ENCODE measurements at regions not wholly inside any gene's neighbourhood (a gene's known extent, or its start where the extent isn't known, plus 50 kb on each side); places are given as distances from the start of the nearest gene placed in this dataset.

DNA sequence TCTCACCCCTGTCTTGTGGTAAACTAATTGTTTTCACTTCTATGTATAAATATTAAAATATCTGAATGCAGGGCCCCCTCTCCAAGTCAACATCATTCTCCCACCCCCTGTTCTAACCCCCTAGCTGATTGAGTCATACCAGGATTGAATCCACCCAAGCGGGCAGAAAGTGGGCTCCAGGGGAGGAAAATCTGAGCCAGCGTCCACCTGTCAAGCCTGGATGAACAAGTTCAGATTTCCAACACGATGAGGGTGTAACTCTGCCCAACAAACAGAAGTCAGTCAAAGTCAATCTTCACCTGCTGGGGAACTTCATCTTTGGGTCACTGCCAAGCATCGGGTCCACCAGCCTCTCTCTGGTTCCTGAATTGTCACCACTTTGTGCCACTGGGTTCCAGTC lies 162.9 kb upstream of the CELF2 start:
- DNase-seq (ENCODE audit: low read depth in 2 of 3, low spot score in 2 of 3): no peak

DNA sequence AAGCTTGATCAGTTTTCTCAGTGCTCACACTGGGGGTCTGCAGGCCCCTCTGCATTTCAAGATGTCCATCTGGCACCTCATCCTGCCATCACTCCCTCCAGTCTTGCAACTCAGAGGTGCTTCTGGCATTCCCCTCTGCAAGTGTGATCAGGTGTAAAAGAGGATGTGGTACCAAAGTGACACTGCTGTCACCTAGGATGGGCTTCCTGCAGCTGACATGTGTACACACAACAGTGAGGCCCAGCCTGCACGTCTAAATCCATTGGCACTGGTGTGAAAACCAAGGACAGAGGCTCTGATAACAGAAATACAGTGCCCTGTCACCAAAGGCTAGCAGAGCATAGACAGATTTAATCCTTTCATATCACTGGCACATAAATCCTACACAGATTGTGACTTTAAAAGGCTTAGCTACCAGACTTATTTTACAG lies 162.5 kb upstream of the CELF2 start:
- no peak for DNase-seq (ENCODE audit: low read depth in 2 of 3, low spot score in 2 of 3)

DNA sequence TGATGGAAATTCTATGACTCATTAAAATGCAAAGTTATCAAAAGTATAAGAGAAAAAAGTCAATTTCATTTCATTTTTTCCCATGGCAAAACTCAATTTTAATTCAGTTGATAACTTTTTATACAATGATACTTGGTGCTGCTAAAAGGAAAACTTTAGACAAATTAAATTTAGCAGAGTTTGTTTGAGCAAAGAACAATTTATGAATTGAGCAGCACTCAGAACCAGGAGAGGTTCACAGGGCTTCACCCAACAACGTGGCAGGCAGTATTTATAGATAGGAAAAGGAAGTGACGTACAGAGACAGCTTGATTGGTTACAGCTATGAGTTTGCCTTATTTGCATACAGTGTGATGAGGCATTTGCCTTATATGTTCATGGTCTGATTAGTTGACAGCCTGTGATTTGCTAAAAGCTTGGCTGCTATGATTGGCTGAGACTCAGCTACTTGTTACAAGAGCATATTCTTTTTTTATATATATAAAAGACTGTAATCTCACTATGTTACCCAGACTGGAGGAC lies 157.2 kb upstream of the CELF2 start:
- DNase-seq (ENCODE audit: low read depth in 2 of 3, low spot score in 2 of 3): no peak

DNA sequence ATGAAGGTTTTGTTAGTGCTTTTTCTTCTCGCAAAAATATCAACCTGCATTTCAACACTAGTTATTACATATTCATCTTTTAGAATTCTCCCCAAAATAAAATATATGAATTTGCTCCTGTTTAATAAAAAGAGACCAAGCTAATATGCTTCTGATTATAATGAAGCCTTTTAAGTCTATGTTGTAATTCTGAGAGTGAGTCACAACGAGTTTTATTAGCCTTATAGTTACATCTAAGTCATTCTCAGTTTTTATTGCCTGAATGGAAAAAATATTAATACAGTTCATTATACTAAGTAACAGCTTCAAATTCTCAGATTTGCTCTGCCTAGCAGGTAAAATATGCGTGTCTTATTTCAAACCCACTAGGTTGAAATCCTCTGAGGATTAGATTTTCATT lies 152.4 kb upstream of the CELF2 start:
- no peak for DNase-seq (ENCODE audit: low read depth in 2 of 3, low spot score in 2 of 3)

DNA sequence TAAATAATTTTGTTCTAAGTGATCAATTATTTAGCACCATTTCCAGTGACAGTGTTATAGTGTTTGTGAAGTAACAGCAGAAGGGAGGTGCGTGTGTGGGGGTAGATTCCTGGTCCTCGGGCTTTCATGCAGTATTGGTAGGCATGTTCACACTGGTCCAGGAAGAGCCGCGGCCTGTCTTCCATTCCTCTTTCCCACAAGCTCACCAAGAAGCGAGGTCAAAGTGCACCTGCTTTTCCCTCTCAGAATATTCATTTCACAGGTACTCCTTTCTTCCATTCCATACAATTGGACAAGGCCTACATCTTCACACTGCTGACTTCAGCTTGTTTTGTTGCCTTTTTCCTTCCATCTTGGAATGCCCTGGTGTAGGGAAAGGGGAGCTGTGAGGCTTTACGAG lies 151.8 kb upstream of the CELF2 start:
- no peak for DNase-seq (ENCODE audit: low read depth in 2 of 3, low spot score in 2 of 3)

DNA sequence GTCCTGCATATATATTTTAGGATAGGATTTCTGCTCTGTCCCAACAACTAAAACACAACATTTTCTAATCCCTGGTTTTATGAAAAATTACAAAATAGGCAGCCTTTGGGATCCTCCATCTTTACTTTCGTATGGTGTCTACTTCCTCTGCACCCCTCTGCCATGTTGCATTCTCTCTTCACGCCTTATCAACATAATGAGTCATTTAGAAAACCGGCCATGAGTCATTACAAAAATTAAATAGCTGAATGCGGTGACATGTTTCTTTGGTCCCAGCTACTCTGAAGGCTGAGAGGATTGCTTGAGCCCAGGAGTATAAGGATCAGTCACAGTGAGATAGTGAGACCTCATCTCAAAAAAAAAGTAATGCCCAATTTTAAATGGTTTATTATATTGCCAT lies 148.1 kb upstream of the CELF2 start:
- no peak for DNase-seq (ENCODE audit: low read depth in 2 of 3, low spot score in 2 of 3)

DNA sequence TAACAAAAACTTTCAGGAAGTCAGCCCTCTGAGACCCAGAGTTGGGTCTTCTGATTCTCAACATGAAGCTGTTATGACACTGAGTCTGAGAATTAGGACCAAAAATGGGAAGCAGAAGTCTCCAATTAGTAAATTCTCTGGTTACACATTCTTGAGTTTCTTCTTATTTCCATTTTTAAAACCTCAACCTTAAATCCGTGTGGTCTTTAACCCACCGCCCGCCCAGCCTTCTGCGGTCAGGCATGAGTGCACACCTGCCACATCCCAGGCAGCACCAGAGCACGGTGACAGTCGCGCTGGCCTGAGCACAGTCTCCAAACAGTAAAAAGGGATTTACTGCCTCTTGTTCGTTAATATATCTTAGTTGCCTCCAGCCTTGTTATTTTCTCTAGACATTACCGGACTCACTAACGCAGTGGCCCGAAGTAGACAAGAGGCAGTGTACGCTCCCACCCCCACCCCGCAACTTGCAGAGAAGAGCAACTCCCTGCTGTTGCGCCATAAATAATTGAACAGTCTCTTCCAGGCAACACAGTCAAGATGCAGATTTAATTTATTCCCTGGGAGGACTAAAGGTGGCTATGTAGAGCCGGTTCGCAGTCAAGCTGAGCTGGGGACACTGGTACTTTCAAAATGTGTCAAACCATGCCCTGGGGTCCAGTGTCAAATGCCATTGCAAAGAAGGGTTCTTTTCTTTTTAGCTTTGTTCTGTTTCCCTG lies 147.0 kb upstream of the CELF2 start:
- DNase-seq (ENCODE audit: low read depth in 2 of 3, low spot score in 2 of 3): no peak

DNA sequence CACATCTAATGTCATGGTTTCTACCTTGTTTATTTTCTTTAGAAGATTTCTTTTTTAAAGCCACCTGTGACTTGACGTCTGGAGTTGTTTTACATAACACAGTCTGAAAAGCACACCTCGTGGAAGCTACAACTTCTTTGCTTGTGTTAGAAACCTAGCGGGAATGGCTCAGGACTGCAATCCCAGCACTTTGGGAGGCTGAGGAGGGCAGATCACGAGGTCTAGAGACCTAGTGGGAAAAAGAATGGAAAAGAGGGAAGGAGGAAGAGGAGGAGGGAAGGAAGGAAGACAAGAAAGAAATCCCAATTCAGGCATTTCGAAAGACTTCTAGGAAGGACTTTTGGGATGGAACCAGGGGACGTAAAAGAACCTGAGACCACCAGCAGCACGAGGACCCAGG lies 146.3 kb upstream of the CELF2 start:
- DNase-seq (ENCODE audit: low read depth in 2 of 3, low spot score in 2 of 3): no peak

DNA sequence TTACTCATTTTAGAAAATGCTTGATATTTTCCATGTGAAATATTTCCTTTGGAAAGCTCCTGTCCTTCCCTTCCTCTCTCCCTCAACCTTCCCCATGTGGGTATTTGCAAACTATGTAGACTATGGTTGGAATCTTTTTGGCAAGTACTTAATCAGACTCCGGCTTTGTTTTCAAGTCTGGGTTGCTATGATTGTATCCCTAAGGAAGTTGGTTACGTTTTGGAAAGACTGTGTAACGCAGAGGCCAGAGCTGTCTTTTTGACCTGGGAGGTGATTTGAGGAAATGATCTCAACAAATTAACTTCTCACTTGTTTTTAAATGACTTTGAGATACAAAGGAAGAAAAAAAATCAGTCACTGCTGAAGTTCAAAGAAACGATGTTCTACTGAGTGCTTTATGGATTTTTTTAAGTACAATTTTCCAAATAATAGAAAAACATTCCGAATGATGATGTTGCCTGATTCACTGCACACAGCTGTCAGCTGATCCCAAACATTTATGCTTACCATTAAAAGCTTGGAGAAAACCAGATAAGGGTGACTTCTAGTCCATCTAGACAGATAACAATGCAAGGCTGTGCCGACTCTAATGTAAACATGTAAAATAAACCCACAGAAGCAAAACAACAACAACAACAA lies 145.5 kb upstream of the CELF2 start:
- no peak for DNase-seq (ENCODE audit: low read depth in 2 of 3, low spot score in 2 of 3)

DNA sequence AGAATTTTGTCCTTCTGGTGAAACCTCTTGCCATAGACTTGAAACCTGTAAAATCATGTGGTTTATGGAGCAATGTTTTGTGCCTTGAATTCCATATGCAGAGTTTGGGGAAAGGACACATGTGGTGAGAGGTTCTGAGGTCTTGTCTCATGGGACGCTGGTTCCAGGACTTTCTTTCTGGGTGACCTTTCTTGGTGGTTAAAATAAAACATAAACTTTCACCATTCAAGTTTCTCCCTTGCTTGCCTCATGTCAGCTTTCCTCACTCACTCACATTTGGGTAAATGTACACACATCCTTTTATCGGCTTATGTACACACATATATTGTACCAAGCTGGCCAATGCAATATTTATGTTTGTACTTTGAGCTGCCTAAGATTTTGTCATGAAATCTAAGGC lies 144.9 kb upstream of the CELF2 start:
- no peak for DNase-seq (ENCODE audit: low read depth in 2 of 3, low spot score in 2 of 3)

DNA sequence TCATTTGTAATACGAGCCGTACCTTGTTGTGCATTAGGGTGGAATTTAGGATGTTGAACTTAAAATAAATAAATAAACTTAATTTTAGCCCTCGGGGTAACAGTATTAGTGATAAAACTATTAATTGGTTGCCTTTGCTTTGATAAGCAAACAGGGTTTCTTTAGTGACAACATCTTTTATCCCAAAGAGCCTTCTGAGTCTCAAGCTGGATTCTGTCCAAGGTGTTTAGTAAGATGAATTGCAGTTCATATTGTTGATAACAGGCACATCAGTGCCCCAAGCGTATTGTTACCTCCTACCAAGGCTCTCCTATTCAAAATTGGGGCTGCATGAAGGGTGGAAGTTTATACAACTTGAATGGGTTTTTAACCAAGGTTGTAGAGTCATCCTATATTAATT lies 144.4 kb upstream of the CELF2 start:
- DNase-seq (ENCODE audit: low read depth in 2 of 3, low spot score in 2 of 3): no peak

DNA sequence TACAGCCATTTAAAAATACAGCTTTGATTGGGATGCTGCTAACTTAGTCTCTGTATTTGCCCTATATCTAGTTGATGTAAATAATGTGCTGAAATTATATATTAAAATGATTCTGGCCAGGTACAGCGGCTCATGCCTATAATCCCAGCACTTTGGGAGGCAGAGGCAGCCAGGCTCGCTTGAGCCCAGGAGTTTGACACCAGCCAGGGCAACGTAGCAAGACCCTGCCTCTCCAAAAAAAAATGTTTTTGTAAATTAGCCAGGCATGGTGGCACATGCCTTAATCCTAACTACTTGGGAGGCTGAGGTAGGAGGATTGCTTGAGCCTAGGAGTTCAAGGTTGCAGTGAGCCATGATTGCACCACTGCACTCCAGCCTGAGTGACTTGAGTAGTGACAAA lies 143.8 kb upstream of the CELF2 start:
- DNase-seq (ENCODE audit: low read depth in 2 of 3, low spot score in 2 of 3): no peak

DNA sequence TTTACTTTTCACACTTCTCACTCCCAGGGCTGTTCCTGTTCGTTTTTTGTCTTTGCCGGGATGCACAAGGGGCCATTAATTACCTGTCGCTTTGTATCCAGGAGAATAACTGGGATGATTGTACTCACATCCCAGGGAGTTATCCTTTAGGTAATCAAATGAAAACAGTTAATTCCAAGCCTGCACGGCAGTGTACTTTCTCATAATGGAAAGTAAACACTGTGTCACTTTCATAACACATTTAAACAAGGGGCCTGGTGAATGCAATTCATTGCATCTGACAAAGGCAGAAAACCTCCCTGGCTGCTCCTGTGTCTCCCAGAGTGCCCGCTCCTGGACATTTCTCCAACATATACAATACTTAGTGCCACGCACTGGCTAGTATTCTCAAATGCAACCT lies 138.7 kb upstream of the CELF2 start:
- no peak for DNase-seq (ENCODE audit: low read depth in 2 of 3, low spot score in 2 of 3)

DNA sequence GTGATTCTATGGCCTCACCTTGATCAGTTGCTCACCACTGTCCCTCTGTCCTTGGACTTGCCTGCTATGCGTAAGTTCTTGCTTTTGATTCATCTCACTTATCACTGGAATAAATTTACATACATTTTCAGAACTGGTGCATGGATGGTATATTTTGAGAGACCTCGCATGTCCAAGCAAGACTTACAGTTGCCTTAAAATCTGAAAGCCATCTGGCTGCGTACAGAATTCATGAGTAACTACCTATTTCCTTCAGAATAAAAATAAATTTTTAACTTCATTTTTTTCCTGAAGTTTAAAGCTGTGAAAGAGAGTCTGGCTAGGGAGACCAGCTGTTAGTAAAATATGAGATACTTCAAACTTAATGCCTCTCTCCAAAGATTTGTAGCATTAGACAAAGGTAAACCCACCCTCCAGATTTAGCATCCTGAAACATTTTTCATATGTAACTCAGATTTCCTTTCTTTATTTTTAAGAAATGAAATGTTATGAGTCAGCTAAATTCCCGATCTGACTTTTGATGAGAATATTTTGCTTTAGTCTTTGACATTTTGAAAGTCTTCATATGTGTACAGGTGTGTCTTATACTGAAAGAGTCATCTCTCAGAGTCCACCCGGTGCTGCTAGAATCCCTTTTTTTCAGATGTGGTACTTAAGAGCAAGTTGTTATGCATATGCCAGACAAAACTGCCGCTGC lies 136.4 kb upstream of the CELF2 start:
- no peak for DNase-seq (ENCODE audit: low read depth in 2 of 3, low spot score in 2 of 3)

DNA sequence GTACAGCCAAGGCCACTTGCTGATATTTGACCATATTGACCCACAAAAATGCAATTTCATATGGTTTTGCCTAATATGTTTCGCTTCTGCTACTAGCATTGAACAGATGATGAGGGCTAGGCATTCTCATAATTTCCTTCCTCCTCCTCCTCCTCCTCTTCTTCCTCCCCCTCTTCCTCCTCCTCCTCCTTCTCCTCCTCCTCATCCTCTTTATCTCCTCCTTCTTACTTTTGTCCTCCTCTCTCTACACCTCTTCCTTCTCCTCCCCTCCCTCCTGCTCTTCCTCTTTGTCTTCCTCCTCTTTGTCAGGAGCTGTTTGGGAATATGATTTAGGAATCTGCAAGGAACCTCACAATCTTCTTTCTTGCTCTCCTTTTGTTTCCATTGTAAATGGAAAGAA lies 133.9 kb upstream of the CELF2 start:
- no peak for DNase-seq (ENCODE audit: low read depth in 2 of 3, low spot score in 2 of 3)

DNA sequence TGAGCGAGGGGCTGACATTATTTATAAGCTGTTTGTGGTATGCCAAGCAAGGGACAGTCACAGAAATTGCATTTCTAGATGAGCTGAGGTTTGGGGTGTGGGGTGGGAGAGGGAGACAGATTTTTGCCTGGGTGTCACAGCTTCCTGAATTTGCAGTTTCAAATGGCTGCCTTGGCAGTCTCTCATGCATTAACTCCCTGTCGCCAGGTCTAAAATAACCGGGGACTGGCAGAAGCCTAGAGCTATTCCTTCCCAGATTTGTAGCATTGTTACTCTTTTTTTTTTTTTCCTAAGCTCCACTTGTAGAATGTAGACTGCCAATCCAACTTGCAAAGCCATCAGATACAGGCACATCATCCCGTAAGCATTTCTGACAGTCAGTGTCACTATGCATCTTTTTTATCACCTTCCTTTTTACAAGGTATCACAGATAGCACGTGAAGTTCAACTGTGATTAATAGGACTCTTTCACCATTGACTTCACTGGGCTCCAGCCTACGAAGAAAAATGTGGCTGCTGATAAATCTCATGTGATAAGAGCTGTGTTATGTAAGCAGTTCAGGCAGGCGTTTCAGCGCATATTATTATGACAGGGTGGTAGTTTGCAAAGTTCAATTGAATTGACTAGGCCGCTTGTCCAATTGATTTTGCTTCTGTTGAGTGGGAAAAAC lies 130.7 kb upstream of the CELF2 start:
- DNase-seq (ENCODE audit: low read depth in 2 of 3, low spot score in 2 of 3): no peak

DNA sequence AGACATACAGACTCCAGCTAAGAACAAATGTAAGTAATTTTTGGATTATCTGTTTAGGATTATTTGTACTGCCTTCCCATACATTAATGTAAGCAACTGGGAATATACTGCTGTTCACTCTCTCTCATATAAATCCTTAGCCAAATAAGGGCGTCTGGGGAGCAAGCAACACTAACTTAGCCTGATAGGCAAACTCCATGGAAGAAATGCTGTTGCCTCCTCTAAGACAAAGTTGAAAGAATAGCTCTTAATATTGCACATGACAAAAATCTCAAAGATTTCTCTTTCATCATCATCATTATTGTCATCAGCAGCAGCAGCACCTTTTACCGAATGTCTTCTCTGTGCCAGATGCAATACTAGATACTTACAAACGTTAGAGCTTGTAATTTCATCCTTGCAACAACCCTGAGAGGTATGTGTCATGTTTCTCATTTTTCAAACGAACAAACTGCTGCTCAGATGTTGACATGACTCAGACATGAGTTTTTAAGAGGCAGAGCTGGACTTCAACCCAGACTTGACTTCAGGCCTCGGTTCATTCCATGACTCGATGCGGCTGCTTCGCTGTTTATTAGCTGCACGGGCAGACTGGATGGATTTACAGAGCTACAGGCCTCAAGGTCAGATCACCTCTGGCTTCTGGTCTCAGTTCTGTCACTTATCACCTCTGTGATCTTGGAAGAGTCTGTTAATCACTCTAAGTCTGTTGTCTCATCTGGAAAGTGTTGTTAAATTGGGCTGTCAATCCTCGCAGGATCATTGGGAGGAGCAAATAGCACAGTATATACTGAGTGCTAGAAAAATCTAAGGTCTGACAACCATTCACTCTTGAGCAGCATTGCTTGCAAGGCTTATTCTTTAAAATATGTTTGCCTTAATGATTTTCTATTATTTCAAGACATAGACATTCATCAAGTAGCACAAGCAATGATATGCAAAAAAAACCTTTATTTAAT lies 126.3 kb upstream of the CELF2 start:
- DNase-seq (ENCODE audit: low read depth in 2 of 3, low spot score in 2 of 3): no peak

DNA sequence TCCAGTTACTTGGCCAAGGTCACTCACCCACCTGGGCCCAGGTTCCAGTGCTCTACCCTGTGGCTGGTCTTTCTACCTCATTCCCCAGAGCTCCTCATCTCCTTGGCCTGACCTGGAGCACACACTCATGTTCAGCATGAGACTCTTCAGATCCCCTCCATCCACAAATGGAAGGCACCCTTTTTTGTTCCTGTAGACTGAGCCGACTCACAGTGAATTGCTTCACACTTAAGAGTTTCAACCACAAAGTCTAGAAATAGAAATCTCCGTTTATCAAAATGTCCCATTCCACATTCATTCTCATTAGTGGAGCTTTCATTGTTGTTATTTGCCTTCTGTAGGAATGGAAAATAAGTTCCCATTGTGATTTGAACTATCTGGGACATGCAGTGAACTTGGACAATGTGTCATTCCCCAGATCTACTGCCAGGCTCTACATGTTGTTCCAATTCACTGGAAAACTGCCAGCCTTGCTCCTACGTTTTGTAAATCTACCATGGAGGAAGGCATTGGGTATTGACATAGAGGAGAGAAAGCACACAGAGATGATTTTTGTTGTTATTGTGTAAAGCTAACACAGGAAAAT lies 125.3 kb upstream of the CELF2 start:
- no peak for DNase-seq (ENCODE audit: low read depth in 2 of 3, low spot score in 2 of 3)

DNA sequence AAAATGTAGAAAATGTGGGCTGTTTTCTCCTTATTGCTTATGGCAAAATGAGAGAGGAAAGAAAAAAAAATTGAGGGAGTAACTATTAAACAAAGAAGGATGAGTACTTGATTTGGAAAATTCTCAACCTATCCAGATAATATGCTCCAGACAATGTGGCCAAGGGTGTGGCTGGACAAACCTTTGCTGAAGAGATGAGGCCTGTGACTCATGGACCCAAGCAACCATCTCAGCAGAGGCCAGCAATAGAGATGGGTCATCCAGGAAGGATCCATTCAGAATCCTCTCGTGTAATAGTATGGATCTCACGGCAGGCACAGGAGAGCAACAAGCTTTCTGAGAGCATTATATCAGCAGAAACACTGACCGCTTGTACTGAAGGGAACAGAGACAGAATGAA lies 120.3 kb upstream of the CELF2 start:
- no peak for DNase-seq (ENCODE audit: low read depth in 2 of 3, low spot score in 2 of 3)

DNA sequence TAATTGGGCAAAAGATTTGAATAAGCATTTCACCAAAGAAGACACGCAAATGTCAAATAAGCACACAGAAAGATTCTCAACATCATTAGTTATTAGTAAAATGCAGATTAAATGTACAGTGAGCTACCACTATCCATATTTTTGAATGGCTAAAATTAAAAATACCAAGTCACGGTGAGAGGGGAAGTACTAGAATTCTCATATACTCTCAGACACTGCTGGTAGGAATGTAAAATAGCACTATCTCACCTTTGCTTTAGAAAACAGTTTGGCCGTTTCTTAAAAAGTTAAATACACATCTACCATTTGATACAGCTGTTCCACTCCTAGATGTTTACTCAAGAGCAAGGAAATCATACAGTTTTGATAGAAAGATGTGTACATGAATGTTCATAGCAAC lies 115.8 kb upstream of the CELF2 start:
- peak in 1 of 3 donors; percentile 27 for DNase-seq (ENCODE audit: low read depth in 2 of 3, low spot score in 2 of 3)

All from hematopoietic multipotent progenitor cell (in vitro differentiated cells).